Activated CD4-positive, alpha-beta T cell treated with anti-CD3 and anti-CD28 coated beads, Interleukin-2, Interleukin-4, amounts not matched to agents 100 ng/mL and 50 ng/mL, durations not matched to agents 16 hours and 8 hours (primary cell): ENCODE measurements at regions not wholly inside any gene's neighbourhood (a gene's known extent, or its start where the extent isn't known, plus 50 kb on each side); places are given as distances from the start of the nearest gene placed in this dataset.
"Not testable (repeated sequence)": the region's sequence is repeated elsewhere in the genome, so short reads cannot be mapped to it uniquely, and the experiment has no call there.

Source experiments
- DNase-seq: peaks from one replicate; pipeline ENCODE4 v3.0.0-alpha.2; 2020; ENCODE audit warnings: low spot score

- no peak for DNase-seq
Observed at GRCh38 chr9:28999057-28999456, 1425.8 kb upstream of the C9orf72 start.

DNA sequence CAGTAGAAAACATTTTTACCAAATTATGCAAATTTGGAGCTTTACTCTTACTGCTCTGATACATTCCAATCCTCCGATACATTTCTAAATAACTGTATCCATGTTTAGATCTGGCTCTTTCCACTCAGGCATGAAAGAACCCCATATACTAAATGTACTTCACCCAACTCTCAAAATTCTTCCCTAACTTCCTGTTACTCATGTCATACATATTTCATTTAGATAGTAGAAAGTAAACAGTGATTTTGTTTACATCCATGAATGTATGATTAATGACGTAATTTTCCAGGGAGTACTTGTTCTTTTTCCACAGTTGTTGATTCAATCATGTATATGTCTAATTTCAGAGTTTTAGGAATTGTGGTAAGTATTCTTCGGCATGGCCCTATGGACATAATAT lies 1426.5 kb upstream of the C9orf72 start:
- no peak for DNase-seq

DNA sequence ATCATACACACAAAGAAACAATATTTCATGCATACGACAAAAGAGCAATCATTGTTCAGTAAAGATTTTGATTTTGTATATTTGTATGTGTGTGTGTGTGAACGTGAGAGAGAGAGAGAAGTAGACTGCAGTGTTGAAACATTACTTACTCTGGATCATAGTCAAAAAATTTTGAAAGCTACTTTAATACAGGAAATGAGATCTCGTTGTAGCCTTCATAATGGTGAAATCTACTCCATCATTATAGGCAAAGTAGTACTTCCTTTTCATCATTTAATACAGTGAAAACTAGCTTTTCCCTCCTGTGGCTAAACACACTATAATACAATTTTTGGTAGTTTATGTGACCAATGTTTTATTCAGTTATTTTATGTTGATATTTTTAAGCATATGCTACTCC lies 1427.7 kb upstream of the C9orf72 start:
- no peak for DNase-seq

GRCh38 chr9:29004988-29005387 lies 1431.7 kb upstream of the C9orf72 start:
- DNase-seq = no peak

- no peak for DNase-seq
Observed at GRCh38 chr9:29006628-29007027, 1433.3 kb upstream of the C9orf72 start.

DNA sequence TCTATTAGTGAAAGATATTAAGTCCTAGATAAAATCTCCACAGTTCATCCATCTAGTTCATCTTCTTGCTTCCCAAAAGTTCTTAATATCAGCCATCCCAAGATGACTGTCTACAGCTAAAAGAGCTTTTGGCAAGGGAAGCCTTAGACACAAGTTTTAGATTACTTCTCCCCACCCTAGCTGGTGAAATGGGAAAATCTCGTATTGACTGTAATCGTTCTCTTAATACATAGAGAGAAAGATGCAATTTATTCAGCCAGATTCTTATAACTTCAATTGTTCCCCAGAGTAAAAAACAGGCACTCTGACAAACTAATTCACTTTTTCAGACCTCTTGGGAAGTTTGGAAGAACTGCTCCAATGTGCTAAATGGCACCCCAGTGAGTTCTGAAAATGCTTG lies 1439.6 kb upstream of the C9orf72 start:
- no peak for DNase-seq

GRCh38 chr9:29021632-29022031 lies 1448.4 kb upstream of the C9orf72 start:
- DNase-seq = no peak

GRCh38 chr9:29038332-29038731 lies 1465.1 kb upstream of the C9orf72 start:
- DNase-seq = no peak

GRCh38 chr9:29039258-29039657 lies 1466.0 kb upstream of the C9orf72 start:
- no peak for DNase-seq

- no peak for DNase-seq
Observed at GRCh38 chr9:29043072-29043471, 1469.8 kb upstream of the C9orf72 start.

GRCh38 chr9:29044959-29045358 lies 1471.7 kb upstream of the C9orf72 start:
- DNase-seq = no peak

- DNase-seq = no peak
Observed at GRCh38 chr9:29060041-29060440, 1486.8 kb upstream of the C9orf72 start.

- no peak for DNase-seq
Observed at GRCh38 chr9:29062446-29062845, 1489.2 kb upstream of the C9orf72 start.

GRCh38 chr9:29063031-29063430 lies 1489.8 kb upstream of the C9orf72 start:
- DNase-seq = no peak

DNA sequence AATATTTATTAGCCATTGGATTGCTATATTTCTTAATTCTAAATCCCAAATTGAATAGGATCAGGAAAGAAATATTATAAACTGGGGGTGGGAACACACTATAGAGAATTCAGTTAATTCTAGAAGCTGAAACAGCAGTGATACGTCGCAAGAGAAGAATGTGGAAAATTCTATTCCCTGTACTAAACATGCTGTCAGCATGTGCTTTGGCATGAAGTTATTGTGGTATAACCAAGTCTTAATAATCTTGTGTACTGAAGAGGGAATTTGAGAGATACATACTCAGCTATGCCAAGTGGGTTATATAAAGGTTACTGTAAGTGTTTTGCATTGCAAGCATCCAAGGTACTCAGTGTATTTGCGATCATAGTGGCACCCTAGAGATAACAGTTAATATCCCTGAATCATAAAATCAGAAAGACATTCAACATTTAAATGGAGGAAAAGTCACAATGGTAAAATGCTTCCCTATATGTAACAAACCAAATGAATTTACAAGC lies 1492.9 kb upstream of the C9orf72 start:
- DNase-seq = no peak

- DNase-seq = no peak
Observed at GRCh38 chr9:29068461-29068860, 1495.2 kb upstream of the C9orf72 start.

- DNase-seq = no peak
Observed at GRCh38 chr9:29069376-29069775, 1496.1 kb upstream of the C9orf72 start.

GRCh38 chr9:29078063-29078666 lies 1504.9 kb upstream of the C9orf72 start:
- no peak for DNase-seq

DNA sequence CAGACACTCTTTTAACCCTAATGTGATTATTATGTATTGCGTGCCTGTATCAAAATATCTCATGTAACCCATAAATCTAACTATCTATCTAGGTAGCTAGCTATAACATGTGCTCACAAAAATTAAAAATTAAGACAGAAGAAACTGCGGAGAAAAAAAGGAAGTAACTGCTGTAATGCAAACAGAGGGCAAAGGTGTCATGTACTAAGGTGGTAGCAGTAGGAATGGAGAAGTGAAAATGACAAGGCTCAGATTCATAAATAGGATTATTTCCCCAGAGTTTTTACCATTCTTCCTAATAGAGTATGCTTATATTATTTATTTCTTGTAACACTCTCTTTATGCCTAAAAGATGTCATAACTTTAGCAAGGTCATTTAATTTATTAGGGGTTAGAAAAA lies 1527.5 kb upstream of the C9orf72 start:
- no peak for DNase-seq

DNA sequence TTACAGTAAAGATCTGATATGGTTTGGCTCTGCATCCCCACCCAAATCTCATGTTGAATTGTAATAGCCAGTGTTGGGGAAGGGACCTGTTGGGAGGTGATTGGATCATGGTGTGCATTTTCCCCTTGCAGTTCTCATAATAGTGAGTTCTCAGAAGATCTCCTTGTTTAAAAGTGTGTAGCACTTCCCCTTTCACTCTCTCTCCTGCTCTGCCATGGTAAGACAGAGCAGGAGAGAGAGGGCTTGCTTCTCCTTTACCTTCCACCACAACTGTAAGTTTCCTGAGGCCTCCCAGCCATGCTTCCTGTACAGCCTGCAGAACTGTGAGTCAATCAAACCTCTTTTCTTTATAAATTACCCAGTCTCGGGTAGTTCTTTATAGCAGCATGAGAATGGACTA lies 1530.9 kb upstream of the C9orf72 start:
- not testable (repeated sequence) for DNase-seq

DNA sequence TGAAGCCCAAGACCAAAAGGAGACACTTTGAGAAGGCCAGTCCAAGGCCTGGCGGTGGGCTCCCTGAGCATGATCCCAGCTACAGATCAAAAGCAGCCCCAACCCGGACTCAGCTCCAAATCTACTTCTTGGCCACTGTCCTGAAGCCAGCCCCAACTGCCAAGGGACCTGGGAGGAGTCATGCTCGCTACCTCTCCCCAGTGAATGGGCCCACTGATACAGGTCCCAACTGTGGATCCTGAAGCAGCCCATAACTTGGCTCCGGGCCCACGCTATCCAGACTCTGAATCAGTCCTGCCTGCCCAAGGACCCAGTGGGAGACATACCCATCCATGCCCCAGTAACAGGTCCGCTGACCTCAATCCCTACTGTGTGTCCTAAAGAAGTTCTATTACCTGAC lies 1545.3 kb upstream of the C9orf72 start:
- no peak for DNase-seq

GRCh38 chr9:29126783-29127182 lies 1553.5 kb upstream of the C9orf72 start:
- no peak for DNase-seq

- DNase-seq = no peak
Observed at GRCh38 chr9:29129763-29130162, 1556.5 kb upstream of the C9orf72 start.

DNA sequence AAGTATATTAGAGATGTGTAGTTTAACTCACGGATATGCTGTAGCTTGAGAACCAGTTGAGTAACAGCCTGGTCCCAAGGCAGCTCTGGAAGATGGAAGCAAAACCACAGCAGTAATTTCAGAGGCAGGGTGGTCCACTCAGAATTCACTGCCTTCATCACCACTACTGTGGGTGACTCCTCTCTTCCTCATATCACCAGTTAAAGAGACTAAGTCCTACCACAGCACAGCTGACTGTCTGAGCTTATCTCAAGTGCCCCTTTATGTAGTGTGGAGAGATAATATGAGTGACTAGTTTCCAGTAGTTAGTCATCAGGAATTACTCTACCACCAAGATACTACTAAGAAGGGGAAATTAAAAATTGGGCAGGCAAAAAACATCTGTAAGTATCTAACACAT lies 1571.2 kb upstream of the C9orf72 start:
- DNase-seq = no peak

GRCh38 chr9:29150606-29151005 lies 1577.3 kb upstream of the C9orf72 start:
- DNase-seq = no peak
